Epithelial cell of esophagus (primary cell): ENCODE measurements at regions not wholly inside any gene's neighbourhood (a gene's known extent, or its start where the extent isn't known, plus 50 kb on each side); places are given as distances from the start of the nearest gene placed in this dataset.

ENCODE experiments used
- DNase-seq: peaks from one replicate; pipeline ENCODE4 v3.0.0; 2010; ENCODE audit warnings: low read depth
- H3K4me3 ChIP-seq: 2 replicates; pipeline ENCODE4 v1.5.1; 2011; ENCODE audit warnings: mild to moderate bottlenecking, low read length, control low read depth
- TF ChIP-seq, protein P1 (sequence below): IDR thresholded peaks from 2 replicates; pipeline ENCODE4 v1.5.1; 2011; ENCODE audit warnings: low read depth, mild to moderate bottlenecking, low read length, control low read depth, inconsistent platforms; ENCODE audit not compliant: insufficient read depth; ENCODE audit errors: missing control alignments

DNA sequence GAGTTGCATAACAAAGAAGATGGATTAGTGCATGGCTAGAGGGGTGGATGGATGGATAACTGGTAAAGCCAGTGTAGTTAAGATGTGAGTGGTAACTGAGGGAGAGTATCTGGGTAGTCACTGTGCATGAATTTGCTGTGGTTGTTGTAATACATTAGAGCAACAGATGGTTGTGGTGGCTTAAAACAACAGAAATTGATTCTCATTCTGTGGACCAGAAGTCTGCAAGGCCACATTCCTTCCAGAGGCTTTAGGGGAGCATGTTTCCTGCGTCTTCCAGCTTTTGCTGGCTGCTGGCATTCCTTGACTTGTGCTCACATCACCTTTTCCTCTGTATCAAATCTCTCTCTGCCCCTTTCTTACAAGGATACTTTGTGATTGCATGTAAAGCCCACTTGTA is 155.4 kb downstream of the ASB1 start:
- TF ChIP-seq, protein P1, sequence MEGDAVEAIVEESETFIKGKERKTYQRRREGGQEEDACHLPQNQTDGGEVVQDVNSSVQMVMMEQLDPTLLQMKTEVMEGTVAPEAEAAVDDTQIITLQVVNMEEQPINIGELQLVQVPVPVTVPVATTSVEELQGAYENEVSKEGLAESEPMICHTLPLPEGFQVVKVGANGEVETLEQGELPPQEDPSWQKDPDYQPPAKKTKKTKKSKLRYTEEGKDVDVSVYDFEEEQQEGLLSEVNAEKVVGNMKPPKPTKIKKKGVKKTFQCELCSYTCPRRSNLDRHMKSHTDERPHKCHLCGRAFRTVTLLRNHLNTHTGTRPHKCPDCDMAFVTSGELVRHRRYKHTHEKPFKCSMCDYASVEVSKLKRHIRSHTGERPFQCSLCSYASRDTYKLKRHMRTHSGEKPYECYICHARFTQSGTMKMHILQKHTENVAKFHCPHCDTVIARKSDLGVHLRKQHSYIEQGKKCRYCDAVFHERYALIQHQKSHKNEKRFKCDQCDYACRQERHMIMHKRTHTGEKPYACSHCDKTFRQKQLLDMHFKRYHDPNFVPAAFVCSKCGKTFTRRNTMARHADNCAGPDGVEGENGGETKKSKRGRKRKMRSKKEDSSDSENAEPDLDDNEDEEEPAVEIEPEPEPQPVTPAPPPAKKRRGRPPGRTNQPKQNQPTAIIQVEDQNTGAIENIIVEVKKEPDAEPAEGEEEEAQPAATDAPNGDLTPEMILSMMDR: no peak
- H3K4me3 ChIP-seq: no peak overlapping the region
- DNase-seq: no peak

DNA sequence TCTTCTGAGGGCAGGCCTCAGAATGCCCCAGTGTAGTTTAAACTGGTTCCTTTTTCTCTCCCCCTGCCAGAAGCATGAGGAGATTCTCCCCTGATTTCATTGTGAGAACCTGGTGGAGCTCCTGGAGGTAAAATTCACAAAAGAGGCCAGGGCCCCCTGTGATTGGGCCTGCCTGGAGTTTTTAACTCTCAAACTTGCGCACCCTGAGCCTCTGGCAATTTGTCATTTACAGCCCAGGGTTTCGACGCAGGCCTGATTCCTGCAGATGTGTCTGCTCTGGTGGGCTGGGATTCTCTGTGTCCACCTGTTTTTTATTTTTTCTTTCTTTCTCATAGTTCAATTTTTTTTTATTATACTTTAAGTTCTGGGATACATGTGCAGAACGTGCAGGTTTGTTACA is 157.9 kb downstream of the ASB1 start:
- DNase-seq: no peak
- no peak overlapping the region for H3K4me3 ChIP-seq
- TF ChIP-seq, protein P1: no peak

DNA sequence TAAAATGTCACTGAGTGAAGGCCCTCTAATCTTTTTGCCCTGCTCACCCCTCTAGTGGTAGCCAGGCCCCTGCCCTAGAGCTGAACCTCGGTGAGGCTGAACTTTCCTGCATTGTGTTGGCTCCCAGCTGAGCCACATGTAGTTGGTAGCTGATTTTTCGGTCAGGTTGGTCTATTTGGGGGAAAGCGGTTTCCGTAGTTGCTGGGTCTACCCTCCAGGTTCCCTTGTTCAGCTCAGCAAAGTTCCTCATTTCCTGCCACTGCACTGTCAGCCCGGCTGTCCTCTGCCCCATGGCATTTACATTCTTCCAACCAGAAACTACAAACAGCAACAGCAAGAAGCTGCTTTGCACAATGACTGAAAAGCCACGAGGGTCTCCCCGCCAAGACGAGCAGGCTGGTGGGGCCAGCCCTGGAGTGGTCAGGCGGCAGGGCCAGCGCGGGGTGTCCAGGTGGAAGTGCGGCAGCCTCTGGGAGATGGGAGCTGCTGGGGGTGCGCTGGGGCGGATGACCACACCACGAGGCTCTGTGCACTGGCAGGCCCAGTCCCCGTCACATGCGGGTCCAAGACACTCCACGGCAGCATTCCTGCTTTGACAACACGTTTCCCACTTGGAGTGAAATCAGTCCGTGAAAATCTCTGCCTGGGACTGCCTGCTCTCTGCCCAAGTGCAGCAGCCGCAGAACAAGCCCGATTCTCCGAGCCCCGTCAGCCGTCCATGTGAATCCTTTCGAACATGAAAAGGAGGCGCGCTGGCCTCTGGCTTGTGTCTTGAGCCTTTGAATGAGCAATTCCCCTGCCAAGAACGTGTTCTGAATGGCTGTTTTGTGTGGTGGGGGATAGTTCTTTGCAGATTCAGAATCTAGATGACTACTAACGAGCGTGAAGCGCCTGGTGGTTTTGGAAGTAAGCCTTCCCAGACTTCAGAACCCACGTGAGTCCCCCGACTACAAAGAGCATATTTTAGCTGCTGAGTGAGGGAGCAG is 159.4 kb downstream of the ASB1 start:
- no peak for DNase-seq
- TF ChIP-seq, protein P1: no peak

DNA sequence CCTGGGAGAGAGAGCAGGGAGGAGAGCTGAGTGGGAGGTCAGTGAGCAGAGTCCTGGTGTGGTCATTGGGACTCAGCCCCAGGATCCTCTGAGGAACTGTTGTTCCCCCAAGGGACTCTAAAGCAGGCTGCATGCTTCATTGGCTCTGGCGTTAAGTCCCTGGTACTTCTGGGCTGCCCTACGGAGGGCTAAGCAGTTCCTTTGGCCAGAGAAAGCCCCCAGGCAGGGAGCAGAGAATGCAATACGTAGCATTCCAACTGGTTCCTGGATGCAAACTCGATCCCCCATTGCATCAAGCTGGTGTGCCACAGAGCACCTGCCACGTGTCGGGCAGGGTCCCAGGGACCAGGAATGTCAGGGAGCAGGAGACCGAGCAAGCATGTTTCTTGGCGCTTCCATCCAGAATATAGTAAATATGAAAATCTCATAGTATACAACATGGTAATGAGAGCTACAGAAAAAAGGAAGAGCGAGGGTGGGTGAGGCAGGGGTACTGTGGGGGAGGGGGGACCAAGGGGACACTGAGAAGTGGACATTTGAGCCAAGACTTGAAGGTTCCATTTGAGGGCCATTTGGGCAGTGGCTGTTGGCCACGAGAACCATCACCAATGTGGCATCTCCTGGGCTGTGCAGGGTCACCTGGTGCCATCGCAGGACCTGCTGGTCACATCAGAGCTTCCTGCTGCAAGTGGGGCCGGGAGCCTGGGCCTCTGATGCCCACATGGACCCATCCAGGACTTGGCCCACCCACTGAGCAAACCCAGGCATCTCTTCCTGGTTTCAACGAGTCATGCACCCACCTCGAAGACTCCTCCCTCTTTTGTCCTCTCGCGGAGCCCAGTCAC is 160.4 kb downstream of the ASB1 start:
- no peak for DNase-seq
- TF ChIP-seq, protein P1: no peak
- no peak overlapping the region for H3K4me3 ChIP-seq

More for the DNA sequence above, 159.4 kb downstream of the ASB1 start:
- no peak overlapping the region for H3K4me3 ChIP-seq

DNA sequence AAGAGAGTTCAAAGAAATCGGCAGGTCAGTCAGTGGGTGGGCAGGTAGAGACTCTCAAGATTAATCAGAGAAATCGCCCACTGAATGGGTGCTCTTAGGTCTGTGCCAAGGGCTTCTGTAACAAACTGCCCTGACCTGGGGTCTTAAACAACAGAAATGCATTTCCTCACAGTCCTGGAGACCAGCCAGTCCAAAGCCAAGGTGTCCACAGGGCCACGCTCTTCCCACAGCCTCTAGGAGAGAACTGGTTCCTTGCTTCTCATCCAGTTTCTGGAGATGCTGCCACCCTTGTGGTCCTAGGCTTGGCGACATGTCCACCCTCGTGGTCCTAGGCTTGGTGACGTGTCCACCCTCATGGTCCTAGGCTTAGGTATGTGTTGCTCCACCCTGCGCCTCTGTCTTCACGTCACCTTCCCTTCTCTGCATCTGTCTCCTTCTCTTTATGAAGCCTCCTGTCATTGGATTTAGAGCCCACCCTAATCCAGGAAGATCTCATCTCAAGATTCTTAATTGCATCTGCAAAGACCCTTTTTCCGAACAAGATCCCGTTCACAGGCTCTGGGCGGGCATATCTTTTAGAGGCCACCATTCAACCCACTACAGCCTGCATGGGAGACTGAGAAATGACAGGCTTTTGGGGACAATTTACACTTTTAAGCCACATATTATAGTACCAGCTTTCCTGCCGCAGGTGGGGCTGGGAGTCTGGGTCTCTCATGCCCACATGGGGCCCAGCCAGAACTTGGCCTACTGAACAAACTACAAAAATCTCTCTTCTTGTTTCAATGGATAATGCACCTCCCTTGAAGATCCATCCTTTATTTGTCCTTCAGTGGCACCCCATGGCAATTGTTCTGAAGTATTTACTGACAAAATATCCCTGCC is 161.3 kb downstream of the ASB1 start:
- H3K4me3 ChIP-seq: no peak overlapping the region
- no peak for DNase-seq
- TF ChIP-seq, protein P1: no peak
